ENCODE measurements at regions not wholly inside any gene's neighbourhood (a gene's known extent, or its start where the extent isn't known, plus 50 kb on each side); places are given as distances from the start of the nearest gene placed in this dataset.
"Not testable (repeated sequence)": the region's sequence is repeated elsewhere in the genome, so short reads cannot be mapped to it uniquely, and the experiment has no call there.

GRCh38 chr9:42852133-42852930, 668.9 kb downstream of the SPATA31A6 start:
- H3K4me3 ChIP-seq (replicated peaks; ENCODE audit: low read depth, low read length): not testable (repeated sequence)
- peak; percentile 3 for DNase-seq (ENCODE audit: low read depth)

- DNase-seq (ENCODE audit: low read depth); H3K4me3 ChIP-seq (replicated peaks; ENCODE audit: low read depth, low read length): not testable (repeated sequence)
Observed at GRCh38 chr9:42860133-42860532, 676.7 kb downstream of the SPATA31A6 start.

- not testable (repeated sequence) for DNase-seq (ENCODE audit: low read depth); H3K4me3 ChIP-seq (replicated peaks; ENCODE audit: low read depth, low read length)
Observed at GRCh38 chr9:42862465-42862864, 679.0 kb downstream of the SPATA31A6 start.
